Activated CD4-positive, CD25-positive, alpha-beta regulatory T cell (primary cell): ENCODE measurements at regions not wholly inside any gene's neighbourhood (a gene's known extent, or its start where the extent isn't known, plus 50 kb on each side); places are given as distances from the start of the nearest gene placed in this dataset.
"Not testable (repeated sequence)": the region's sequence is repeated elsewhere in the genome, so short reads cannot be mapped to it uniquely, and the experiment has no call there.

Experiments
- DNase-seq, 4 experiments: peaks; one replicate each; lab custom pipeline; 2025; lab: John Stamatoyannopoulos, UW

- no peak for DNase-seq
These were observed 390.7 kb downstream of the DLEU7 start for GRCh38 chr13:50452756-50453155.

- no peak for DNase-seq
These were observed 390.3 kb downstream of the DLEU7 start for GRCh38 chr13:50453188-50453587.

GRCh38 chr13:50456111-50456510, 387.4 kb downstream of the DLEU7 start:
- no peak for DNase-seq

GRCh38 chr13:50457415-50458393, 385.8 kb downstream of the DLEU7 start:
- DNase-seq = no peak

GRCh38 chr13:50459046-50459445, 384.4 kb downstream of the DLEU7 start:
- DNase-seq = no peak

- DNase-seq = no peak
These were observed 383.8 kb downstream of the DLEU7 start for GRCh38 chr13:50459658-50460057.

GRCh38 chr13:50460358-50460757, 383.1 kb downstream of the DLEU7 start:
- no peak for DNase-seq

GRCh38 chr13:50461189-50461588, 382.3 kb downstream of the DLEU7 start:
- no peak for DNase-seq

GRCh38 chr13:50463719-50464118, 379.8 kb downstream of the DLEU7 start:
- no peak for DNase-seq

GRCh38 chr13:50464349-50465251, 378.9 kb downstream of the DLEU7 start:
- no peak for DNase-seq

GRCh38 chr13:50466456-50466855, 377.0 kb downstream of the DLEU7 start:
- DNase-seq = no peak

GRCh38 chr13:50467156-50468110, 376.1 kb downstream of the DLEU7 start:
- DNase-seq = no peak

- no peak for DNase-seq
These were observed 374.4 kb downstream of the DLEU7 start for GRCh38 chr13:50468849-50469669.

- not testable (repeated sequence) for DNase-seq
These were observed 370.4 kb downstream of the DLEU7 start for GRCh38 chr13:50473050-50473449.

GRCh38 chr13:50474088-50474662, 369.3 kb downstream of the DLEU7 start:
- DNase-seq = no peak

- DNase-seq = no peak
These were observed 366.8 kb downstream of the DLEU7 start for GRCh38 chr13:50476577-50477285.

- no peak for DNase-seq
These were observed 361.6 kb downstream of the DLEU7 start for GRCh38 chr13:50481936-50482335.

GRCh38 chr13:50483416-50483815, 360.1 kb downstream of the DLEU7 start:
- no peak for DNase-seq

GRCh38 chr13:50484472-50485113, 358.9 kb downstream of the DLEU7 start:
- DNase-seq = no peak
